SK-N-SH treated with all-trans-retinoic acid at 6 μM for 48 hours (cell line): ENCODE measurements at regions not wholly inside any gene's neighbourhood (a gene's known extent, or its start where the extent isn't known, plus 50 kb on each side); places are given as distances from the start of the nearest gene placed in this dataset.

ENCODE experiments used
- ATAC-seq: fragments of 200-7000 bp; cut with Tn5 transposase; 3 replicates; pipeline ENCODE4 v1.9.1; 2020; ENCODE audit warnings: mild to moderate bottlenecking, moderate library complexity
- ARNTL ChIP-seq: fragments of 450-650 bp; formaldehyde crosslinking; IDR thresholded peaks from 2 replicates; pipeline ENCODE4 v1.5.0; 2020; ENCODE audit warnings: low read depth, mild to moderate bottlenecking, moderate library complexity, borderline replicate concordance
- BACH2 ChIP-seq: fragments of 250-450 bp; sonication (Bioruptor Pico); IDR thresholded peaks from 2 replicates; pipeline ENCODE4 v1.9.0; 2021; ENCODE audit warnings: mild to moderate bottlenecking, borderline replicate concordance
- CSDC2 ChIP-seq: fragments of 250-450 bp; sonication (Bioruptor Pico); IDR thresholded peaks from 2 replicates; pipeline ENCODE4 v1.5.0; 2020; ENCODE audit warnings: mild to moderate bottlenecking, moderate library complexity
- ESRRG ChIP-seq: fragments of 250-450 bp; sonication (Bioruptor Pico); IDR thresholded peaks from 2 replicates; pipeline ENCODE4 v1.6.1; 2021; ENCODE audit warnings: mild to moderate bottlenecking
- GLIS3 ChIP-seq: fragments of 250-450 bp; sonication (Bioruptor Pico); IDR thresholded peaks from 2 replicates; pipeline ENCODE4 v1.5.0; 2020; ENCODE audit warnings: mild to moderate bottlenecking, moderate library complexity
- ISL1 ChIP-seq: fragments of 250-450 bp; sonication (Bioruptor Pico); IDR thresholded peaks from 2 replicates; pipeline ENCODE4 v2.1.2; 2022; ENCODE audit warnings: mild to moderate bottlenecking, moderate library complexity
- PPARA ChIP-seq: fragments of 250-450 bp; sonication (Bioruptor Pico); IDR thresholded peaks from 2 replicates; pipeline ENCODE4 v1.5.0; 2020; ENCODE audit warnings: mild to moderate bottlenecking, borderline replicate concordance
- RARB ChIP-seq: fragments of 250-450 bp; sonication (Bioruptor Pico); IDR thresholded peaks from 2 replicates; pipeline ENCODE4 v1.8.0; 2021; ENCODE audit warnings: mild to moderate bottlenecking, moderate library complexity
- SNAI2 ChIP-seq: fragments of 250-450 bp; sonication (Bioruptor Pico); IDR thresholded peaks from 2 replicates; pipeline ENCODE4 v1.5.0; 2020; ENCODE audit warnings: mild to moderate bottlenecking, moderate library complexity
- TCF4 ChIP-seq: fragments of 250-450 bp; sonication (Bioruptor Pico); IDR thresholded peaks from 2 replicates; pipeline ENCODE4 v1.8.0; 2021; ENCODE audit warnings: mild to moderate bottlenecking, moderate library complexity, borderline replicate concordance
- TOX ChIP-seq: fragments of 250-450 bp; sonication (Bioruptor Pico); IDR thresholded peaks from 2 replicates; pipeline ENCODE4 v1.8.0; 2021; ENCODE audit warnings: mild to moderate bottlenecking, moderate library complexity, borderline replicate concordance
- ZC3H10 ChIP-seq: fragments of 250-450 bp; sonication (Bioruptor Pico); IDR thresholded peaks from 2 replicates; pipeline ENCODE4 v1.5.1; 2021; ENCODE audit warnings: mild to moderate bottlenecking, moderate library complexity
- ZFP3 ChIP-seq: fragments of 250-450 bp; sonication (Bioruptor Pico); IDR thresholded peaks from 2 replicates; pipeline ENCODE4 v1.5.0; 2020; ENCODE audit warnings: mild to moderate bottlenecking, moderate library complexity
- ZFP30 ChIP-seq: fragments of 450-650 bp; formaldehyde crosslinking; IDR thresholded peaks from 2 replicates; pipeline ENCODE4 v1.5.0; 2022; ENCODE audit warnings: mild to moderate bottlenecking, moderate library complexity
- ZNF565 ChIP-seq: fragments of 450-650 bp; formaldehyde crosslinking; conservative IDR thresholded peaks from 2 replicates; pipeline ENCODE4 v1.5.0; 2020; ENCODE audit warnings: low read depth, mild to moderate bottlenecking, moderate library complexity
- ZNF8 ChIP-seq: fragments of 450-650 bp; formaldehyde crosslinking; IDR thresholded peaks from 2 replicates; pipeline ENCODE4 v1.5.0; 2020; ENCODE audit warnings: mild to moderate bottlenecking, moderate library complexity
- TF ChIP-seq, protein P1 (sequence below): fragments of 250-450 bp; sonication (Bioruptor Pico); IDR thresholded peaks from 2 replicates; pipeline ENCODE4 v1.5.0; 2020; ENCODE audit warnings: mild to moderate bottlenecking, moderate library complexity
- TF ChIP-seq, protein P2 (sequence below): fragments of 250-450 bp; sonication (Bioruptor Pico); IDR thresholded peaks from 2 replicates; pipeline ENCODE4 v1.5.1; 2020; ENCODE audit warnings: low read depth, mild to moderate bottlenecking, moderate library complexity
- TF ChIP-seq, protein P3 (sequence below): fragments of 250-450 bp; sonication (Bioruptor Pico); IDR thresholded peaks from 2 replicates; pipeline ENCODE4 v1.8.0; 2020; ENCODE audit warnings: mild to moderate bottlenecking, moderate library complexity, borderline replicate concordance
- TF ChIP-seq, protein P4 (sequence below): fragments of 250-450 bp; sonication (Bioruptor Pico); IDR thresholded peaks from 2 replicates; pipeline ENCODE4 v1.5.1; 2021; ENCODE audit warnings: mild to moderate bottlenecking, moderate library complexity
- TF ChIP-seq, protein P5 (sequence below): fragments of 250-450 bp; sonication (Bioruptor Pico); IDR thresholded peaks from 2 replicates; pipeline ENCODE4 v1.8.0; 2021; ENCODE audit warnings: low read depth, mild to moderate bottlenecking, moderate library complexity, borderline replicate concordance

DNA sequence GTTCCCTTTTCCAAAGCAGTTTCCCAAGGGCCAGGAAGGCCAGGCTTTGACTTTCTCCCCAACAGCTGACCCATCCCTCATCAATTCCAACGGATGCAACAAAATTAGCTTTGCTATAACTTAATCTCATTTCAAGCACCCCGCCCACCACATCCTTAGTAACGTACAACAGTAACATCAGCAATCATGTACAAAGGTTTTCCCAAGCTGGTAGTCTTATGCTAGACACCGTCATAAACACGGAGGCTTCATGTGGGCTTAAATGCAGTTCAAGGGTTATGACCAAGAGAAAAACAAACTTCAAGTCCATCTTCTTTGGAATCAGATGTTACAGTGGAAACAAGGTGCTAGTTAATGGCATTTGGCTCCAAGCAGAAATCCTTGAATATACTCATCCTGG, 66.6 kb downstream of the EOMES start (continued):
- TF ChIP-seq, protein P1, sequence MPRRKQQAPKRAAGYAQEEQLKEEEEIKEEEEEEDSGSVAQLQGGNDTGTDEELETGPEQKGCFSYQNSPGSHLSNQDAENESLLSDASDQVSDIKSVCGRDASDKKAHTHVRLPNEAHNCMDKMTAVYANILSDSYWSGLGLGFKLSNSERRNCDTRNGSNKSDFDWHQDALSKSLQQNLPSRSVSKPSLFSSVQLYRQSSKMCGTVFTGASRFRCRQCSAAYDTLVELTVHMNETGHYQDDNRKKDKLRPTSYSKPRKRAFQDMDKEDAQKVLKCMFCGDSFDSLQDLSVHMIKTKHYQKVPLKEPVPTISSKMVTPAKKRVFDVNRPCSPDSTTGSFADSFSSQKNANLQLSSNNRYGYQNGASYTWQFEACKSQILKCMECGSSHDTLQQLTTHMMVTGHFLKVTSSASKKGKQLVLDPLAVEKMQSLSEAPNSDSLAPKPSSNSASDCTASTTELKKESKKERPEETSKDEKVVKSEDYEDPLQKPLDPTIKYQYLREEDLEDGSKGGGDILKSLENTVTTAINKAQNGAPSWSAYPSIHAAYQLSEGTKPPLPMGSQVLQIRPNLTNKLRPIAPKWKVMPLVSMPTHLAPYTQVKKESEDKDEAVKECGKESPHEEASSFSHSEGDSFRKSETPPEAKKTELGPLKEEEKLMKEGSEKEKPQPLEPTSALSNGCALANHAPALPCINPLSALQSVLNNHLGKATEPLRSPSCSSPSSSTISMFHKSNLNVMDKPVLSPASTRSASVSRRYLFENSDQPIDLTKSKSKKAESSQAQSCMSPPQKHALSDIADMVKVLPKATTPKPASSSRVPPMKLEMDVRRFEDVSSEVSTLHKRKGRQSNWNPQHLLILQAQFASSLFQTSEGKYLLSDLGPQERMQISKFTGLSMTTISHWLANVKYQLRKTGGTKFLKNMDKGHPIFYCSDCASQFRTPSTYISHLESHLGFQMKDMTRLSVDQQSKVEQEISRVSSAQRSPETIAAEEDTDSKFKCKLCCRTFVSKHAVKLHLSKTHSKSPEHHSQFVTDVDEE (CRISPR knock-in tag) = no peak
- TF ChIP-seq ESRRG (CRISPR knock-in tag) = no peak
- TF ChIP-seq ZNF565 (CRISPR knock-in tag) = no peak
- no peak for TF ChIP-seq TCF4 (CRISPR knock-in tag)

DNA sequence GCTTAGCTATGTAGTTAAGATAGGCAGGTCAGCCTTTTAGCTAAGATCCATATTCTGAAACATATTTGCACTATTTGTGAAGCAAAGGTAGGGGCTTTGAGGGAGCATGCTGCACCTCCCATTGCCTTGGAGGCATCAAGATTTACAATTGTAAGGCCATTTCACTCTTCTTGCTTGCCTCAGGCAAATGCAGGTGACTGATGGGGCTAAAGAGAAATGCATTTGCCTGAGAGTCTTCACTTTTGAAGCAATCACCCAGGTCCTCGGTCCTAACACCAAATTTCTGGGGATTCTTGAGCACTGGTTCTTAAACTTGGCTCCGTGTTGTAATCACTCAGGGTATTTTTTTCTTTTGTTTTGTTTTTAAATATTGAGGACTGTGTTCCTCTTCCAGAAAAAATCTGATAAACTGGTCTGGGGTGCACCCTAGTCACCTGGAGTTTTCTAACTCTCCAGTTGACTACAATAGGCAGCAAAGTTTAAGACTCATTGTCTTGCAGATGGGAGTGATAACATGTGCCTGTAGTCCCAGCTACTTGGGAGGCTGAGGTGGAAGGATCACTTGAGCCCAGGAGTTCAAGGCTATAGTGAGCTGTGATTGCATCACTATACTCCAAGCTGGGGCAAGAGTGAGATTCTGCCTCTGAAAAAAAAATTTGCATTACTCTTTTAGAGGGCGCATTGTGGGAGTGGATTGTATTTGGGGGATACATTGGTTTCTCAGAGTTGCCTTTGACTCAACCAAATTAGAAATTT, 68.1 kb downstream of the EOMES start:
- TF ChIP-seq, protein P2, sequence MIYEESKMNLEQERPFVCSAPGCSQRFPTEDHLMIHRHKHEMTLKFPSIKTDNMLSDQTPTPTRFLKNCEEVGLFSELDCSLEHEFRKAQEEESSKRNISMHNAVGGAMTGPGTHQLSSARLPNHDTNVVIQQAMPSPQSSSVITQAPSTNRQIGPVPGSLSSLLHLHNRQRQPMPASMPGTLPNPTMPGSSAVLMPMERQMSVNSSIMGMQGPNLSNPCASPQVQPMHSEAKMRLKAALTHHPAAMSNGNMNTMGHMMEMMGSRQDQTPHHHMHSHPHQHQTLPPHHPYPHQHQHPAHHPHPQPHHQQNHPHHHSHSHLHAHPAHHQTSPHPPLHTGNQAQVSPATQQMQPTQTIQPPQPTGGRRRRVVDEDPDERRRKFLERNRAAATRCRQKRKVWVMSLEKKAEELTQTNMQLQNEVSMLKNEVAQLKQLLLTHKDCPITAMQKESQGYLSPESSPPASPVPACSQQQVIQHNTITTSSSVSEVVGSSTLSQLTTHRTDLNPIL (CRISPR knock-in tag) = no peak
- TF ChIP-seq, protein P3, sequence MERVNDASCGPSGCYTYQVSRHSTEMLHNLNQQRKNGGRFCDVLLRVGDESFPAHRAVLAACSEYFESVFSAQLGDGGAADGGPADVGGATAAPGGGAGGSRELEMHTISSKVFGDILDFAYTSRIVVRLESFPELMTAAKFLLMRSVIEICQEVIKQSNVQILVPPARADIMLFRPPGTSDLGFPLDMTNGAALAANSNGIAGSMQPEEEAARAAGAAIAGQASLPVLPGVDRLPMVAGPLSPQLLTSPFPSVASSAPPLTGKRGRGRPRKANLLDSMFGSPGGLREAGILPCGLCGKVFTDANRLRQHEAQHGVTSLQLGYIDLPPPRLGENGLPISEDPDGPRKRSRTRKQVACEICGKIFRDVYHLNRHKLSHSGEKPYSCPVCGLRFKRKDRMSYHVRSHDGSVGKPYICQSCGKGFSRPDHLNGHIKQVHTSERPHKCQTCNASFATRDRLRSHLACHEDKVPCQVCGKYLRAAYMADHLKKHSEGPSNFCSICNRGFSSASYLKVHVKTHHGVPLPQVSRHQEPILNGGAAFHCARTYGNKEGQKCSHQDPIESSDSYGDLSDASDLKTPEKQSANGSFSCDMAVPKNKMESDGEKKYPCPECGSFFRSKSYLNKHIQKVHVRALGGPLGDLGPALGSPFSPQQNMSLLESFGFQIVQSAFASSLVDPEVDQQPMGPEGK (CRISPR knock-in tag) = no peak
- TF ChIP-seq ZNF8 (CRISPR knock-in tag) (no peak), ZC3H10 (CRISPR knock-in tag) (no peak), PPARA (no peak), BACH2 (CRISPR knock-in tag) (no peak), ZFP30 (no peak)
- ATAC-seq = no peak

DNA sequence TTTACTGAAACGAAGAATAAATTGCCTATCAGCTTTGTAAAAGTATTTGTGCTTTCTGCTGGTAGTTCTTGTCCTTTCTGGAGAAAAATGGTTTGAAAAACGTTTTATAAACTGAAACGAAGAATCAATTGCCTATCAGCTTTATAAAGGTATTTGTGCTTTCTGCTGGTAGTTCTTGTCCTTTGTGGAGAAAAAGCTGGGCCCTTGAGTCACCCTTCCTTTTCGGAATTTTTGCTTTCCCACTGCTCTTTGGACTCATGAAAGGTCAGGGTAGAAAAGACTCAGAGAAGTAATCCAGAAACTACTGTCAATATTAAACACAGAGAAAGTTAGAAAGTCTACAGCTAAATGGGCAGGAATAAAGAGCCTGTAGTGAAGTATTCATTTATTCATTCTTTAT, 72.8 kb downstream of the EOMES start:
- ATAC-seq = no peak
- no peak for TF ChIP-seq CSDC2 (CRISPR knock-in tag)
- TF ChIP-seq, protein P4, sequence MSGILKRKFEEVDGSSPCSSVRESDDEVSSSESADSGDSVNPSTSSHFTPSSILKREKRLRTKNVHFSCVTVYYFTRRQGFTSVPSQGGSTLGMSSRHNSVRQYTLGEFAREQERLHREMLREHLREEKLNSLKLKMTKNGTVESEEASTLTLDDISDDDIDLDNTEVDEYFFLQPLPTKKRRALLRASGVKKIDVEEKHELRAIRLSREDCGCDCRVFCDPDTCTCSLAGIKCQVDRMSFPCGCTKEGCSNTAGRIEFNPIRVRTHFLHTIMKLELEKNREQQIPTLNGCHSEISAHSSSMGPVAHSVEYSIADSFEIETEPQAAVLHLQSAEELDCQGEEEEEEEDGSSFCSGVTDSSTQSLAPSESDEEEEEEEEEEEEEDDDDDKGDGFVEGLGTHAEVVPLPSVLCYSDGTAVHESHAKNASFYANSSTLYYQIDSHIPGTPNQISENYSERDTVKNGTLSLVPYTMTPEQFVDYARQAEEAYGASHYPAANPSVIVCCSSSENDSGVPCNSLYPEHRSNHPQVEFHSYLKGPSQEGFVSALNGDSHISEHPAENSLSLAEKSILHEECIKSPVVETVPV (CRISPR knock-in tag) = no peak
- no peak for TF ChIP-seq BACH2 (CRISPR knock-in tag)
- no peak for TF ChIP-seq RARB (CRISPR knock-in tag)
- no peak for TF ChIP-seq GLIS3
- no peak for TF ChIP-seq SNAI2 (CRISPR knock-in tag)
- TF ChIP-seq TCF4 (CRISPR knock-in tag) = no peak
- no peak for TF ChIP-seq ARNTL
- no peak for TF ChIP-seq PPARA
- TF ChIP-seq ZNF8 (CRISPR knock-in tag) = no peak
- no peak for TF ChIP-seq ESRRG (CRISPR knock-in tag)
- TF ChIP-seq, protein P2 (CRISPR knock-in tag) = no peak
- no peak for TF ChIP-seq ZNF565 (CRISPR knock-in tag)
- no peak for TF ChIP-seq TOX (CRISPR knock-in tag)
- TF ChIP-seq ISL1 (CRISPR knock-in tag) = no peak
- TF ChIP-seq, all 23 proteins: peak for 0

DNA sequence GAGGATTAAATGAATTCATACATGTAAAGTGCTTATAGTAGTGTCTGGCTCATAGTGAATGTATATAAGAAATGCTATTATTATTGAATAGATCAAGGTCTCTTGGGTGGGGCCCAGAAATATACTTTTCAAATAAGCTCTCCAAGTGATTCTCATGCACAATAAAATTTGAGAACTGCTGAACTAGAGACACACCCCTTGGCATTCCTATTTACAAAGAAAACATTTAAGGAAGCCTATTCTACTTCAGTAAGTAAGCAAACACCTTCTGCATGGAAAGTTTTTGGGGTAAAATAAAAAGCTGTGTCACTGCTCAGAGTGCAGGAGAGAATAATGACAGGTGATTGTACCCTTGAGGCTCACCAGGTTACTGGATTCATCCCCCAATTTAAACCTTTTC, 75.2 kb downstream of the EOMES start:
- no peak for ATAC-seq
- TF ChIP-seq, protein P5, sequence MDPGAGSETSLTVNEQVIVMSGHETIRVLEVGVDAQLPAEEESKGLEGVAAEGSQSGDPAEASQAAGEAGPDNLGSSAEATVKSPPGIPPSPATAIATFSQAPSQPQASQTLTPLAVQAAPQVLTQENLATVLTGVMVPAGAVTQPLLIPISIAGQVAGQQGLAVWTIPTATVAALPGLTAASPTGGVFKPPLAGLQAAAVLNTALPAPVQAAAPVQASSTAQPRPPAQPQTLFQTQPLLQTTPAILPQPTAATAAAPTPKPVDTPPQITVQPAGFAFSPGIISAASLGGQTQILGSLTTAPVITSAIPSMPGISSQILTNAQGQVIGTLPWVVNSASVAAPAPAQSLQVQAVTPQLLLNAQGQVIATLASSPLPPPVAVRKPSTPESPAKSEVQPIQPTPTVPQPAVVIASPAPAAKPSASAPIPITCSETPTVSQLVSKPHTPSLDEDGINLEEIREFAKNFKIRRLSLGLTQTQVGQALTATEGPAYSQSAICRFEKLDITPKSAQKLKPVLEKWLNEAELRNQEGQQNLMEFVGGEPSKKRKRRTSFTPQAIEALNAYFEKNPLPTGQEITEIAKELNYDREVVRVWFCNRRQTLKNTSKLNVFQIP (CRISPR knock-in tag) = no peak
- TF ChIP-seq ISL1 (CRISPR knock-in tag) (no peak), ZNF565 (CRISPR knock-in tag) (no peak), ZNF8 (CRISPR knock-in tag) (no peak), ZC3H10 (CRISPR knock-in tag) (no peak), RARB (CRISPR knock-in tag) (no peak), ZFP3 (CRISPR knock-in tag) (no peak), ESRRG (CRISPR knock-in tag) (no peak), PPARA (no peak), TOX (CRISPR knock-in tag) (no peak)
- TF ChIP-seq, protein P1 (CRISPR knock-in tag) = no peak
